Ectodermal cell (in vitro differentiated cells): ENCODE measurements at regions not wholly inside any gene's neighbourhood (a gene's known extent, or its start where the extent isn't known, plus 50 kb on each side); places are given as distances from the start of the nearest gene placed in this dataset.

Experiments
- H3K27ac ChIP-seq: 2 replicates; pipeline ENCODE4 v1.7.0; 2013; ENCODE audit warnings: mild to moderate bottlenecking, low read depth, low read length; ENCODE audit not compliant: insufficient read depth, poor library complexity, severe bottlenecking
- H3K27me3 ChIP-seq: 2 replicates; pipeline ENCODE4 v1.7.0; 2013; ENCODE audit warnings: mild to moderate bottlenecking, low read length; ENCODE audit not compliant: insufficient read depth, control insufficient read depth, poor library complexity, severe bottlenecking
- H3K36me3 ChIP-seq: one replicate; pipeline ENCODE4 v1.7.0; 2013; ENCODE audit warnings: low read length; ENCODE audit not compliant: control insufficient read depth, insufficient read depth
- H3K4me1 ChIP-seq: one replicate; pipeline ENCODE4 v1.7.0; 2013; ENCODE audit warnings: low read length; ENCODE audit not compliant: control insufficient read depth, insufficient read depth
- H3K4me3 ChIP-seq: 2 replicates; pipeline ENCODE4 v1.7.0; 2013; ENCODE audit warnings: low read depth, low read length, control low read depth; ENCODE audit not compliant: insufficient read depth
- H3K9me3 ChIP-seq: 2 replicates; pipeline ENCODE4 v1.7.0; 2013; ENCODE audit warnings: mild to moderate bottlenecking, low read length, moderate library complexity; ENCODE audit not compliant: control insufficient read depth
- WGBS, 2 experiments: methylation state at CpG; one replicate each; pipeline ENCODE4 v1.1.7; 2013; ENCODE audit warnings: missing lambda C conversion rate in 2 of 2; 5-methylcytosine and 5-hydroxymethylcytosine counted together

GRCh38 chr6:139754898-139755775 lies 380.7 kb upstream of the CITED2 start:
- no peaks in the 10 kb centered on the region for H3K27me3 ChIP-seq
- H3K9me3 ChIP-seq = no peaks in the 10 kb centered on the region
- H3K4me1 ChIP-seq = peaks cover 5% of the 10 kb centered on the region
- WGBS, 2 experiments = 86 to 87% methylated on average over 6 of the region's 6 CpGs
- no peaks in the 10 kb centered on the region for H3K36me3 ChIP-seq
- H3K27ac ChIP-seq = no peak overlapping the region
- no peak overlapping the region for H3K4me3 ChIP-seq

GRCh38 chr6:139753198-139753861 lies 378.9 kb upstream of the CITED2 start:
- Histone ChIP-seq H3K9me3 (no peaks in the 10 kb centered on the region), H3K4me1 (peaks cover 5% of the 10 kb centered on the region), H3K27me3 (no peaks in the 10 kb centered on the region), H3K27ac (no peak overlapping the region), H3K4me3 (no peak overlapping the region), H3K36me3 (no peaks in the 10 kb centered on the region)
- 67 to 78% methylated on average over 3 of the region's 4 CpGs for WGBS, 2 experiments

- Histone ChIP-seq H3K4me1 (peaks cover 5% of the 10 kb centered on the region), H3K27ac (no peak overlapping the region), H3K36me3 (no peaks in the 10 kb centered on the region), H3K9me3 (no peaks in the 10 kb centered on the region), H3K27me3 (no peaks in the 10 kb centered on the region), H3K4me3 (no peak overlapping the region)
- 100% methylated on average over 1 of the region's 2 CpGs for WGBS, 2 experiments
Measured at GRCh38 chr6:139752086-139752485, 377.6 kb upstream of the CITED2 start.

- Histone ChIP-seq H3K4me1 (peaks cover 5% of the 10 kb centered on the region), H3K36me3 (no peaks in the 10 kb centered on the region), H3K27me3 (no peaks in the 10 kb centered on the region), H3K4me3 (no peak overlapping the region), H3K9me3 (no peaks in the 10 kb centered on the region), H3K27ac (no peak overlapping the region)
- WGBS, 2 experiments = 71 to 85% methylated on average over 3 of the region's 3 CpGs
Measured at GRCh38 chr6:139751179-139751578, 376.7 kb upstream of the CITED2 start.

GRCh38 chr6:139748353-139749146 lies 374.1 kb upstream of the CITED2 start:
- Histone ChIP-seq H3K9me3 (no peaks in the 10 kb centered on the region), H3K36me3 (no peaks in the 10 kb centered on the region), H3K27ac (no peak overlapping the region), H3K27me3 (no peaks in the 10 kb centered on the region), H3K4me3 (no peak overlapping the region), H3K4me1 (peaks cover under 1% of the 10 kb centered on the region)
- 93% methylated on average over 5 of the region's 5 CpGs for WGBS, 2 experiments

GRCh38 chr6:139747154-139747553 lies 372.7 kb upstream of the CITED2 start:
- H3K36me3 ChIP-seq = no peaks in the 10 kb centered on the region
- no peaks in the 10 kb centered on the region for H3K27me3 ChIP-seq
- H3K27ac ChIP-seq = no peak overlapping the region
- no peaks in the 10 kb centered on the region for H3K4me1 ChIP-seq
- no peak overlapping the region for H3K4me3 ChIP-seq
- H3K9me3 ChIP-seq = no peaks in the 10 kb centered on the region
- WGBS, 2 experiments = 90 to 95% methylated on average over 5 of the region's 5 CpGs

GRCh38 chr6:139744891-139745290 lies 370.4 kb upstream of the CITED2 start:
- no peaks in the 10 kb centered on the region for H3K9me3 ChIP-seq
- H3K36me3 ChIP-seq = no peaks in the 10 kb centered on the region
- 92 to 100% methylated on average over 3 to 4 of the region's 4 CpGs for WGBS, 2 experiments
- H3K4me1 ChIP-seq = no peaks in the 10 kb centered on the region
- no peak overlapping the region for H3K4me3 ChIP-seq
- H3K27ac ChIP-seq = no peak overlapping the region
- no peaks in the 10 kb centered on the region for H3K27me3 ChIP-seq

GRCh38 chr6:139743664-139744437 lies 369.4 kb upstream of the CITED2 start:
- H3K4me3 ChIP-seq = no peak overlapping the region

GRCh38 chr6:139742671-139743070 lies 368.2 kb upstream of the CITED2 start:
- no peaks in the 10 kb centered on the region for H3K36me3 ChIP-seq
- H3K4me3 ChIP-seq = no peak overlapping the region
- 88 to 100% methylated on average over 1 of the region's 1 CpG for WGBS, 2 experiments
- no peaks in the 10 kb centered on the region for H3K9me3 ChIP-seq
- no peaks in the 10 kb centered on the region for H3K27me3 ChIP-seq
- no peak overlapping the region for H3K27ac ChIP-seq
- no peaks in the 10 kb centered on the region for H3K4me1 ChIP-seq

More at GRCh38 chr6:139743664-139744437, 369.4 kb upstream of the CITED2 start:
- H3K27ac ChIP-seq = no peak overlapping the region
- H3K9me3 ChIP-seq = no peaks in the 10 kb centered on the region
- WGBS, 2 experiments = 83 to 87% methylated on average over 3 of the region's 3 CpGs
- H3K4me1 ChIP-seq = no peaks in the 10 kb centered on the region
- H3K36me3 ChIP-seq = no peaks in the 10 kb centered on the region
- H3K27me3 ChIP-seq = no peaks in the 10 kb centered on the region
